Gastrocnemius medialis (tissue), 4 donors: ENCODE measurements at regions not wholly inside any gene's neighbourhood (a gene's known extent, or its start where the extent isn't known, plus 50 kb on each side); places are given as distances from the start of the nearest gene placed in this dataset.

Experiments used
- POLR2A ChIP-seq, 2 donors: fragments of 450-650 bp; IDR thresholded peaks; one replicate each; pipeline ENCODE4 v1.6.1; 2017; ENCODE audit warnings: antibody characterized with exemption in 2 of 2, mild to moderate bottlenecking in 2 of 2, moderate library complexity in 2 of 2
- TF ChIP-seq, protein P1 (sequence below), 5 experiments: fragments of 450-650 bp in 3 of 5; fragments of 200-600 bp in 2 of 5; sonication (generic) in 2 of 5; IDR thresholded peaks in 4 of 5; conservative IDR thresholded peaks in 1 of 5; 1 replicate in 4 of 5; 2 replicates in 1 of 5; pipeline ENCODE4 v1.5.1; 2016 to 2019; ENCODE audit warnings: antibody characterized with exemption in 5 of 5, mild to moderate bottlenecking in 3 of 5, moderate library complexity in 3 of 5

DNA sequence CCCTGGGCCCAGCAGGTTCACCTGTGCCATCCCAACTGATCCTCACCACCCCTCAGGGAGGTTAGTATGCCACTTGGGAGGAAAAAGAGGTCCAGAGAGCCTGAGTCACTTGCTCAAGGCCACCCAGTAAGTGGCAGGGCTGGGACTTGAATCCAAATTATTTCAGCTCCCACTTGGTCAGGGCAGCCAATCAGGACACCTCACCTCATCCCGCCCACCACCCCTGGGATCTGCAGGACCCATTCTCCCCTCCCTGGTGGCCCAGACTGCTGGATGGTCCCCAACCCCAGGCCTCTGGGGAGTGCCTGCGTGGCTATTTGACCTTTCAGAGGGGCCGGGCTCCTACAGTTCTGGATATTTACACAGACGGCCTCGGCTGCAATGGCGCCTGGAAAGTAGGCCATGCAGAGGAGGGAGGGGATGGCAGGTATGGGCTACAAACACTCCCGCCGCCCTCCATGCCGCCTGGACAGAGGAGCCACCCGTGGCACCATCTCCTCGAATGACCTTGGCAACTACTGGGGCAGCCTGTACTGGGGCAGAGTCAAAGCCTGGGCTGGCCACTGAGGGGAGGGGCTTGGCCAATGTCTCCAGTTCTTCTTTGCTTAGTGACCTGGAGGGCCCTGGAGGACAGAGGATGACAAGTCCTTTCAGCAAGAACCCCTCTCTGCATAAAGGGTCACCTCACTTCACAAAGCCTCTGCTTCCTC lies 153.6 kb upstream of the LINGO1 start:
- TF ChIP-seq POLR2A (IDR thresholded peaks at IDR 0.05), result no peak
- TF ChIP-seq, protein P1, sequence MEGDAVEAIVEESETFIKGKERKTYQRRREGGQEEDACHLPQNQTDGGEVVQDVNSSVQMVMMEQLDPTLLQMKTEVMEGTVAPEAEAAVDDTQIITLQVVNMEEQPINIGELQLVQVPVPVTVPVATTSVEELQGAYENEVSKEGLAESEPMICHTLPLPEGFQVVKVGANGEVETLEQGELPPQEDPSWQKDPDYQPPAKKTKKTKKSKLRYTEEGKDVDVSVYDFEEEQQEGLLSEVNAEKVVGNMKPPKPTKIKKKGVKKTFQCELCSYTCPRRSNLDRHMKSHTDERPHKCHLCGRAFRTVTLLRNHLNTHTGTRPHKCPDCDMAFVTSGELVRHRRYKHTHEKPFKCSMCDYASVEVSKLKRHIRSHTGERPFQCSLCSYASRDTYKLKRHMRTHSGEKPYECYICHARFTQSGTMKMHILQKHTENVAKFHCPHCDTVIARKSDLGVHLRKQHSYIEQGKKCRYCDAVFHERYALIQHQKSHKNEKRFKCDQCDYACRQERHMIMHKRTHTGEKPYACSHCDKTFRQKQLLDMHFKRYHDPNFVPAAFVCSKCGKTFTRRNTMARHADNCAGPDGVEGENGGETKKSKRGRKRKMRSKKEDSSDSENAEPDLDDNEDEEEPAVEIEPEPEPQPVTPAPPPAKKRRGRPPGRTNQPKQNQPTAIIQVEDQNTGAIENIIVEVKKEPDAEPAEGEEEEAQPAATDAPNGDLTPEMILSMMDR (IDR thresholded peaks at IDR 0.05 in 4 of 5, conservative IDR thresholded peaks at IDR 0.05 in 1 of 5), result no peak
